Epithelial cell of proximal tubule (primary cell): ENCODE measurements at regions not wholly inside any gene's neighbourhood (a gene's known extent, or its start where the extent isn't known, plus 50 kb on each side); places are given as distances from the start of the nearest gene placed in this dataset.

Source experiments
- DNase-seq: peaks from one replicate; pipeline ENCODE4 v3.0.0-alpha.2; 2011; ENCODE audit warnings: low read depth
- H3K4me3 ChIP-seq: 2 replicates; pipeline ENCODE4 v1.5.1; 2011; ENCODE audit warnings: low read depth, mild to moderate bottlenecking, low read length
- TF ChIP-seq, protein P1 (sequence below): conservative IDR thresholded peaks from 2 replicates; pipeline ENCODE4 v1.5.1; 2012; ENCODE audit warnings: low read depth, mild to moderate bottlenecking, low read length

DNA sequence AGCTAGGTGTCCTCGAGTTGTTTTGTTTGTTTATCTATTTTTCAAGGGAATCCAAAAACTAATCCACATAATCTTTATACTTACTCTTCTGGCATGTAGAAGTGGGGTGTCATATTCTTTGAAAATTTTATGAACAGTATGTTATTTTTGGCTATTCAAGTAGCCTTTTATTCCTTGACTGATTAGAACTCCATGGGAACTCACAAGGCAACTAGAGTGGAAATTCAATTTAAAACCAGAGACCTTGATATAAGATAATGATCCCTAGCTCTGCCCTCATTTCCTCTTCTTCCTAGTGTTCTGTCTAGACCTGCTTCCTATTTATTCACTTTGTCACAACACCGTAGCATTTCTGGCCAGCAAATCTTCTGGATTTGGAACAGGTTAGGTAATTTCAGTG lies 1123.7 kb upstream of the C9orf72 start:
- TF ChIP-seq, protein P1, sequence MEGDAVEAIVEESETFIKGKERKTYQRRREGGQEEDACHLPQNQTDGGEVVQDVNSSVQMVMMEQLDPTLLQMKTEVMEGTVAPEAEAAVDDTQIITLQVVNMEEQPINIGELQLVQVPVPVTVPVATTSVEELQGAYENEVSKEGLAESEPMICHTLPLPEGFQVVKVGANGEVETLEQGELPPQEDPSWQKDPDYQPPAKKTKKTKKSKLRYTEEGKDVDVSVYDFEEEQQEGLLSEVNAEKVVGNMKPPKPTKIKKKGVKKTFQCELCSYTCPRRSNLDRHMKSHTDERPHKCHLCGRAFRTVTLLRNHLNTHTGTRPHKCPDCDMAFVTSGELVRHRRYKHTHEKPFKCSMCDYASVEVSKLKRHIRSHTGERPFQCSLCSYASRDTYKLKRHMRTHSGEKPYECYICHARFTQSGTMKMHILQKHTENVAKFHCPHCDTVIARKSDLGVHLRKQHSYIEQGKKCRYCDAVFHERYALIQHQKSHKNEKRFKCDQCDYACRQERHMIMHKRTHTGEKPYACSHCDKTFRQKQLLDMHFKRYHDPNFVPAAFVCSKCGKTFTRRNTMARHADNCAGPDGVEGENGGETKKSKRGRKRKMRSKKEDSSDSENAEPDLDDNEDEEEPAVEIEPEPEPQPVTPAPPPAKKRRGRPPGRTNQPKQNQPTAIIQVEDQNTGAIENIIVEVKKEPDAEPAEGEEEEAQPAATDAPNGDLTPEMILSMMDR: no peak
- DNase-seq: no peak
- H3K4me3 ChIP-seq: no peak overlapping the region

DNA sequence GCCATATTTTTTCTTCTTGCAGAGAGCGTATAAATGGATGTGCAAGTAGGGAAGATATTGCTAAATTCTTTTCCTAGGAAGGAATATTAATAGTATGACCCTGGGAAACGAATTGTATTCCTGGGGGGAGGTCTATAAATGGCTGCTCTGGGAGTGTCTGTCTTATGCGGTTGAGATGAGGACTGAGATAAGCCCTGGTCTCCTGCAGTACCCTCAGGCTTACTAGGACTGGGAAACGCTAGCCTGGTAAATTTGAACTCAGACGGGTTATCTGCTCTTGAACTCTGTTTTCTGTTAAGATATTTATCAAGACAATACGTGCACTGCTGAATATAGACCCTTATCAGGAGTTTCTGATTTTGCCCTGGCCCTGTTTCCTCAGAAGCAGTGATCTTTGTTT lies 1126.4 kb upstream of the C9orf72 start:
- TF ChIP-seq, protein P1: no peak
- no peak for DNase-seq
- H3K4me3 ChIP-seq: no peak overlapping the region

- H3K4me3 ChIP-seq: no peak overlapping the region
- TF ChIP-seq, protein P1: no peak
- DNase-seq: no peak
Measured at GRCh38 chr9:28707616-28708015, 1134.3 kb upstream of the C9orf72 start.

- TF ChIP-seq, protein P1: no peak
- no peak for DNase-seq
- H3K4me3 ChIP-seq: no peak overlapping the region
Measured at GRCh38 chr9:28714188-28714587, 1140.9 kb upstream of the C9orf72 start.

DNA sequence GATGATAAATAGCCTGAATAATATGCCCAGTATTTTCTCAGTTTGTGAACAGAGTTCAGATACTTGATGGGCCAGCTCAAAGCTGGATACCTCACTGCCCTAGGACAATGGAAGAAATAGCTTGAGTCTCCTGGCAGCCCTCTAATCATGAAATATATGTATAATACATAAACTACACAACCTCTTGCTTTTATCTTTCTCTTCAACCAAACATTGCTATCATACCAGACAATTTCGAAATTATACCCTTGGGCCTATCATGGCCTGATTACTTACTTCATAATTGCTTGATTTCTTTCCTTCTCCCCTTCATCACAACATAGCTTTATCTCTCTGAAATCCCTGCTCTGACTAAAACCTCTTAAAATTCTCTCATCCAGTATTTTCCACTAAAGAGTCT lies 1144.9 kb upstream of the C9orf72 start:
- no peak overlapping the region for H3K4me3 ChIP-seq
- no peak for DNase-seq
- TF ChIP-seq, protein P1: no peak

DNA sequence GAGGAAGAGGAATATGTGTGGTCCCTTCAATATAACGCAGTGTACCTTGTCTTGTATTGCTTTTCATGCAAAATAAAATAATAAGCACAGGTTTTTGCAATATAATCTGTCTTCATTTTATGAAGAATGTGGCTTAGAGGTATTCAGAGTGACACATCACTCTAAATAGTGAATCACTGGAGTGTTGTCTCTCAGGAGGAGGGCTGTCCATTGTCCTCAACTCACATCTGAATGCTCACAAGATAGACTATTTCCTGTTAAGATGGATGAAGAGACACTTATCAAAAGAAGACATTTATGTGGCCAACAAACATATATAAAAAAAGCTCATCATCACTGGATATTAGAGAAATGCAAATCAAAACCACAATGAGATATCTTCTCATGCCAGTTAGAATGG lies 1147.5 kb upstream of the C9orf72 start:
- no peak overlapping the region for H3K4me3 ChIP-seq
- no peak for DNase-seq

DNA sequence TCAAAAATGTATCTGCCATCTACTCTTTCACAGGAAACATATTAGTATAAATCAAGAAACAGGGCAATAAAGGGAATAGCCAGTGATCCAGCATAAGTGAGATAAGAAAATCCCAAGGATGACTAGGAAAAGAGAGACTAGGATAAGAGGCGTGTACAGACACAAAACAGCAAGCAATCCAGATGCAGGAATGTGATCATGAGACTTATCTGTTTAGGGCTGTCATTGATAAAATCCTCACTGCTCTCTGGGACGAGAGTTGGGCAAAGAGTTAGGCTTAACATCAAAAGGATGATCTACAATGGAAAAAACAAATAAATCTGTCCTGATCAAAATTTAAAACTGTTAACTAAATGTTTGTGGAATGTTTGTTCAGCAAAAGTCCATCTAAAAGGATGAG lies 1156.8 kb upstream of the C9orf72 start:
- H3K4me3 ChIP-seq: no peak overlapping the region
- TF ChIP-seq, protein P1: no peak
- no peak for DNase-seq

More for the DNA sequence above, 1147.5 kb upstream of the C9orf72 start:
- TF ChIP-seq, protein P1: no peak
